ENCODE measurements at regions not wholly inside any gene's neighbourhood (a gene's known extent, or its start where the extent isn't known, plus 50 kb on each side); places are given as distances from the start of the nearest gene placed in this dataset.

- TF ChIP-seq CHD2 (IDR thresholded peaks at IDR 0.05; ENCODE audit: low read length) = no peak
- no peak for TF ChIP-seq CREB1 (IDR thresholded peaks at IDR 0.05)
- TF ChIP-seq GTF2F1 (IDR thresholded peaks at IDR 0.05; ENCODE audit: borderline replicate concordance, low read depth, low read length) = no peak
- TF ChIP-seq ASH2L (IDR thresholded peaks at IDR 0.05; ENCODE audit: low read length) = no peak
- TF ChIP-seq CHD1 (IDR thresholded peaks at IDR 0.05; ENCODE audit: low read depth, low read length) = no peak
- TF ChIP-seq E2F6 (IDR thresholded peaks at IDR 0.05) = no peak
- no peak for TF ChIP-seq SIX5 (IDR thresholded peaks at IDR 0.05; ENCODE audit: low read depth, low read length)
These were observed 415.1 kb downstream of the INHBA start (continued) for GRCh38 chr7:41287559-41288335.
